SK-N-MC (cell line): ENCODE measurements at regions not wholly inside any gene's neighbourhood (a gene's known extent, or its start where the extent isn't known, plus 50 kb on each side); places are given as distances from the start of the nearest gene placed in this dataset.

Source experiments
- EZH2 ChIP-seq: fragments of 200-600 bp; sonication (generic); IDR thresholded peaks from one replicate; pipeline ENCODE4 v1.6.1; 2017; ENCODE audit warnings: antibody characterized with exemption
- FOXP2 ChIP-seq: optimal IDR thresholded peaks from 2 replicates; pipeline ENCODE3; 2011; ENCODE audit warnings: mild to moderate bottlenecking, moderate library complexity; ENCODE audit not compliant: insufficient read depth; ENCODE audit errors: extremely low read length, control extremely low read depth
- POLR2AphosphoS5 ChIP-seq: IDR thresholded peaks from 2 replicates; pipeline ENCODE4 v1.6.1; 2012; ENCODE audit warnings: mild to moderate bottlenecking, low read depth, low read length, borderline replicate concordance

DNA sequence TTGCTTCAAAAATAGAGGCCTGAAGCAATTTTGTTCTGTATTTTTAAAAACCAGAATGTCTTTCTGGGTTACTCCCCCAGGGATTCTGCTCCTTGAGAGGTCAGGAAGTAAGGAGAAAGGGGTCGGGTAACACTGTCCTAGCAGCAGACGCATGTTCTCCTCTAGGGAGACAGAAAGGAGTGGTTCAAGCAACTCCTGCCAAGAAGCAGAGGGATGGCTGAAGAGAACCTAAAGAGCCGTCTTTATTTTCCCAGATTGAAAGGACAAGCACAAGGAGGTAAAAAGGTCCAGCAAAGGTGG is 58.0 kb upstream of the SLC4A11 start:
- TF ChIP-seq EZH2 (no peak), POLR2AphosphoS5 (no peak), FOXP2 (no peak)
